ENCODE measurements at regions not wholly inside any gene's neighbourhood (a gene's known extent, or its start where the extent isn't known, plus 50 kb on each side); places are given as distances from the start of the nearest gene placed in this dataset.
A peak's percentile ranks its signal among the peaks of the same experiment; 100 is the strongest.

GRCh38 chr5:141734501-141735229, 52.6 kb upstream of the ARAP3 start:
- H2AFZ ChIP-seq (ENCODE audit: low read length), result no peak overlapping the region
- ChIA-PET CTCF (ENCODE audit: low intra/inter-chr PET ratio, low total read pairs) (no interaction called here), POLR2A (no interaction called here)
- BruUV-seq (replicated peaks), result no TSS peak
- 18% methylated on average over 4 of the region's 4 CpGs for WGBS (ENCODE audit: low lambda C conversion rate)
- H3K4me1 ChIP-seq (ENCODE audit: insufficient read depth, low read length), result no peaks in the 10 kb centered on the region
- H3K9me3 ChIP-seq (ENCODE audit: low read length), result no peaks in the 10 kb centered on the region
- no peaks in the 10 kb centered on the region for H4K20me1 ChIP-seq (ENCODE audit: insufficient read depth, low read length)
- ATAC-seq (peak; percentile 60), FAIRE-seq (no peak), DNase-seq (ENCODE audit: low spot score) (no peak)
- no peaks in the 10 kb centered on the region for H3K36me3 ChIP-seq (replicated peaks in 1 of 2; ENCODE audit: control insufficient read depth in 1 of 2, insufficient read depth in 2 of 2, low read length in 2 of 2)
- no peak overlapping the region for H3K4me2 ChIP-seq (ENCODE audit: low read depth, low read length)
- in situ Hi-C loops (cut with HindIII; ENCODE audit: extremely low pct_ligation_motif_present, low pct_unique_long_range_greater_than_20kb) (no loop called here), intact Hi-C loops (cut with micrococcal nuclease; ENCODE audit: unreplicated experiment) (no loop called here)
- no peaks in the 10 kb centered on the region; a peak in 1 of 5 replicates for H3K27me3 ChIP-seq (ENCODE audit: control insufficient read depth in 1 of 2, insufficient read depth in 2 of 2, low read length in 2 of 2)
- no peak overlapping the region for H3K4me3 ChIP-seq (replicated peaks in 1 of 3; ENCODE audit: insufficient read depth in 1 of 3, low read depth in 2 of 3, low read length in 3 of 3)
- no peak overlapping the region for H3K9ac ChIP-seq (ENCODE audit: insufficient read depth, low read depth, low read length)
- no peak overlapping the region for H3K27ac ChIP-seq (ENCODE audit: extremely low read length, insufficient read depth, low read length)
- H3K79me2 ChIP-seq (ENCODE audit: insufficient read depth, low read length), result no peaks in the 10 kb centered on the region
- no peak for TF ChIP-seq ZNF251 (CRISPR knock-in tag; IDR thresholded peaks at IDR 0.05)
- no peak for TF ChIP-seq SOX13 (IDR thresholded peaks at IDR 0.05)
- TF ChIP-seq SOX13 (CRISPR knock-in tag; conservative IDR thresholded peaks at IDR 0.05 in 1 of 2, IDR thresholded peaks at IDR 0.05 in 1 of 2), result no peak
- 0 out of 2 replicates have a peak, but pooled peaks have one; percentile 33 for TF ChIP-seq TSC22D2 (CRISPR knock-in tag; IDR thresholded peaks at IDR 0.05; ENCODE audit: borderline replicate concordance)
- TF ChIP-seq ETV6 (CRISPR knock-in tag; conservative IDR thresholded peaks at IDR 0.05), result no peak
- TF ChIP-seq HOXA9 (CRISPR knock-in tag; IDR thresholded peaks at IDR 0.05; ENCODE audit: borderline replicate concordance), result no peak
- no peak for TF ChIP-seq BCL6 (CRISPR knock-in tag; IDR thresholded peaks at IDR 0.05)
- no peak for TF ChIP-seq ZNF562 (CRISPR knock-in tag; IDR thresholded peaks at IDR 0.05; ENCODE audit: borderline replicate concordance)
- no peak for TF ChIP-seq ZNF460 (CRISPR knock-in tag; IDR thresholded peaks at IDR 0.05; ENCODE audit: borderline replicate concordance)
- TF ChIP-seq ZNF563 (CRISPR knock-in tag; IDR thresholded peaks at IDR 0.05), result no peak
- no peak for TF ChIP-seq GLI4 (CRISPR knock-in tag; IDR thresholded peaks at IDR 0.05; ENCODE audit: borderline replicate concordance)
- no peak for TF ChIP-seq NFE2L1 (CRISPR knock-in tag; IDR thresholded peaks at IDR 0.05; ENCODE audit: borderline replicate concordance)
- TF ChIP-seq HNRNPUL1 (IDR thresholded peaks at IDR 0.05; ENCODE audit: low read depth, low read length), result no peak
- no peak for TF ChIP-seq IKZF4 (CRISPR knock-in tag; IDR thresholded peaks at IDR 0.05; ENCODE audit: borderline replicate concordance, low read depth, not compliant biosample characterization)
- TF ChIP-seq ZNF264 (CRISPR knock-in tag; IDR thresholded peaks at IDR 0.05), result no peak
- TF ChIP-seq, protein P1, sequence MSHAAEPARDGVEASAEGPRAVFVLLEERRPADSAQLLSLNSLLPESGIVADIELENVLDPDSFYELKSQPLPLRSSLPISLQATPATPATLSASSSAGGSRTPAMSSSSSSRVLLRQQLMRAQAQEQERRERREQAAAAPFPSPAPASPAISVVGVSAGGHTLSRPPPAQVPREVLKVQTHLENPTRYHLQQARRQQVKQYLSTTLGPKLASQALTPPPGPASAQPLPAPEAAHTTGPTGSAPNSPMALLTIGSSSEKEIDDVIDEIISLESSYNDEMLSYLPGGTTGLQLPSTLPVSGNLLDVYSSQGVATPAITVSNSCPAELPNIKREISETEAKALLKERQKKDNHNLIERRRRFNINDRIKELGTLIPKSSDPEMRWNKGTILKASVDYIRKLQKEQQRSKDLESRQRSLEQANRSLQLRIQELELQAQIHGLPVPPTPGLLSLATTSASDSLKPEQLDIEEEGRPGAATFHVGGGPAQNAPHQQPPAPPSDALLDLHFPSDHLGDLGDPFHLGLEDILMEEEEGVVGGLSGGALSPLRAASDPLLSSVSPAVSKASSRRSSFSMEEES (CRISPR knock-in tag; IDR thresholded peaks at IDR 0.05), result peak; percentile 45; the same call in 1 of the 2 replicates
- no peak for TF ChIP-seq MED8 (CRISPR knock-in tag; IDR thresholded peaks at IDR 0.05; ENCODE audit: insufficient replicate concordance)
- TF ChIP-seq ZNF263 (CRISPR knock-in tag; IDR thresholded peaks at IDR 0.05), result 0 out of 2 replicates have a peak, but pooled peaks have one; percentile 30
- no peak for TF ChIP-seq CEBPG (CRISPR knock-in tag; IDR thresholded peaks at IDR 0.05)
- no peak for TF ChIP-seq JUND (CRISPR knock-in tag; IDR thresholded peaks at IDR 0.05)
- peak; percentile 56; the same call in 1 of the 2 replicates for TF ChIP-seq SRY (CRISPR knock-in tag; IDR thresholded peaks at IDR 0.05)
- 0 out of 2 replicates have a peak, but pooled peaks have one; percentile 21 for TF ChIP-seq SMAD3 (CRISPR knock-in tag; IDR thresholded peaks at IDR 0.05)
- TF ChIP-seq HNF4G (IDR thresholded peaks at IDR 0.05; ENCODE audit: borderline replicate concordance, low read depth, low read length), result no peak
- no peak for TF ChIP-seq HNF4G (CRISPR knock-in tag; IDR thresholded peaks at IDR 0.05; ENCODE audit: borderline replicate concordance, low read depth)
- no peak for TF ChIP-seq ZFY (CRISPR knock-in tag; IDR thresholded peaks at IDR 0.05)
- TF ChIP-seq ZNF292 (CRISPR knock-in tag; IDR thresholded peaks at IDR 0.05; ENCODE audit: borderline replicate concordance, low read depth), result no peak
- no peak for TF ChIP-seq POLR2A (IDR thresholded peaks at IDR 0.05; ENCODE audit: insufficient read depth in 1 of 2, low read depth in 2 of 2, low read length in 2 of 2)

Data from HepG2 (cell line).